AML-193 (cell line): ENCODE measurements at regions not wholly inside any gene's neighbourhood (a gene's known extent, or its start where the extent isn't known, plus 50 kb on each side); places are given as distances from the start of the nearest gene placed in this dataset.
"Not testable (repeated sequence)": the region's sequence is repeated elsewhere in the genome, so short reads cannot be mapped to it uniquely, and the experiment has no call there.

Experiments
- DNase-seq, 2 experiments: peaks; one replicate each; lab custom pipeline; 2025; lab: John Stamatoyannopoulos, UW

DNA sequence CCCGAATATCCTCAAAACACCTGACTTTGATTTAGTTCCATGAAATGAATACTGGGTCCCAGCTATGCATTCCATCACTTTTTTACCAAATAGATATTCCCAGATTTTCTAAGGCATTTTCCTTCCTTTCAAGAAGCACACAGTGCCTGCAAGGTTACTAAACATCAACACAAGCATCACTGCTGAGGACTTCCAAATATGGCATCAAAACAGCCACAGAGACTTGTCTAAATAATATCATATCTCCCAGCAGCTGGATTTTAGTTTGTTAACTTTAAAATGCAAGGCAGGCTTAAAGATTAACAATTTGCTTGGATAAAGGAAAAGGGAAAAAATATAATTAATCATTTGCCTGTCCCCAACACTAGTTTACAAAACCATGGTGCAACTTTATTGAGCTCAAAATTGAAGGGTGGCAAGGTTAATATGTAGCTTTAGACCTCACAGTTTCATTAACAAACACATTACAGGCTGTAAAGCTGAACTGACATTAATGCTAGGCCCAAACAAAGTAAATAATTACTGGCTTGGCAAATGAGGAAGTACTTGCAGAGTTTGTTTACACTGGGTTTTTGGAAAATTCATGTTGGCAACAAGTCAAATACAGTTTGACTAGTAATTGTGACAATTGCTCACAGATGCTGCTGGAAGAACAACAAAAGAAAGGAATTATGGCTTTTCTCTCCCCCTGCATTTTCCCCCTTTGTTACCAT is 401.7 kb upstream of the CDIN1 start:
- no peak for DNase-seq

- no peak for DNase-seq
These were observed 401.2 kb upstream of the CDIN1 start for GRCh38 chr15:36178303-36178633.

- no peak for DNase-seq
These were observed 396.2 kb upstream of the CDIN1 start for GRCh38 chr15:36183201-36183600.

DNA sequence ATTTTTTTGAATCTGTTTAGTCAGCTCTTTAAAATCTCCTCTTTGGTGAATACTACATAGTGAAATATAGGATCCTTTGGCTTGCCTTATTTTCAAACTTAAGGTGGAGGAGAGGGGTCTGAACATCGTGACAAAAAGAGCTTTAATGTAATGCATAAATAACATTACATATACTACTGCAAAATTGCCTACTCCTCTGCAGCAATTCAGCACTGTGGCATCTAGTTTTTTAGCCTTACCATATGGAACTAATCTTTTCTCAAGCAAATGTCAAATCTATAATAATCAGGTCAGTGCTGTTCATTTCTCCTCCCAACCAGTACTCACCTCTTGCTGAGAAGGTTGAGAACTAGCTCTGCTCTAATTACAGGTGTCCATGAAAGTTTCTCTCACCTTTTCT is 394.0 kb upstream of the CDIN1 start:
- DNase-seq: no peak

DNA sequence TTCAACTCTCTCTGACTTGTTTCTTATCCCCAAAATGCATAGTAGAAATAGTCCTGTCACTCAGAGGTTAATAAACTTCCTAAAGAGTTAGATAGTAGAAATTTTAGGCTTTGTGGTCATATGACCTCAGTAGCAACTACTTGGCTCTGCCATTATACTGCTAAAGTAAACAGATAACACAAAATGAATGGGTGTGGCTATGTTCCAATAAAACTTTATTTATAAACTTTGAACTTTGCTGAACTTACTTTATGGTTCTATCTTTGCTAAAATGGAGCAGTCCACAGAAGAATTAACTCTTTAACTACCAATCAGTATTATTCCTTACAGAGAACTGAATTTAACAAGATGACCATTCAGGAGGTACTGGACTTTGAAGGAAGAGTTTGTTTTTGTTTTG is 393.6 kb upstream of the CDIN1 start:
- no peak for DNase-seq

- DNase-seq: peak in 1 of 2 experiments; percentile 0
These were observed 393.1 kb upstream of the CDIN1 start for GRCh38 chr15:36186376-36186775.

- DNase-seq: no peak
These were observed 388.0 kb upstream of the CDIN1 start for GRCh38 chr15:36191459-36191858.

- DNase-seq: not testable (repeated sequence)
These were observed 383.9 kb upstream of the CDIN1 start for GRCh38 chr15:36195361-36196007.

GRCh38 chr15:36208868-36209582 is 370.4 kb upstream of the CDIN1 start:
- no peak for DNase-seq

DNA sequence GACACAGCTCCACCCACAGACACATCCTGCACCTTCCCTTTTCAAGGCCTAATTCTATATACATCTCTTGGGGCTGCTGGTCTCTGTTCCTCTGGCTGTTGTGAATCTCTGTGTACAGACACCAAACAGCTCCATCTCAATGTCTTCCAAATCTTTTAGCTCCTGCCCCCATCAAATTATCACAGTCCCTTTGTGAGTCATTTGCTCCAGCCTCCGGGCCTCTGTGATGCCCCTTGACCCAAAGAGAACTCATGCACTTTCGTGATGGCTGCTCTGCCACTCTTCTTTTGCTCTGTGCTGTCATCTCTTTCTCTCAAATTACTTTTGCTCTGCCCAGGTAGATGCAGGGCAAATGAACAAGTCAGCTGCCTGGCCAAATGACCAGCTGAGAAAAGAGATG is 369.0 kb upstream of the CDIN1 start:
- DNase-seq: no peak

GRCh38 chr15:36218322-36218721 is 361.1 kb upstream of the CDIN1 start:
- DNase-seq: no peak

GRCh38 chr15:36218991-36219390 is 360.4 kb upstream of the CDIN1 start:
- no peak for DNase-seq

DNA sequence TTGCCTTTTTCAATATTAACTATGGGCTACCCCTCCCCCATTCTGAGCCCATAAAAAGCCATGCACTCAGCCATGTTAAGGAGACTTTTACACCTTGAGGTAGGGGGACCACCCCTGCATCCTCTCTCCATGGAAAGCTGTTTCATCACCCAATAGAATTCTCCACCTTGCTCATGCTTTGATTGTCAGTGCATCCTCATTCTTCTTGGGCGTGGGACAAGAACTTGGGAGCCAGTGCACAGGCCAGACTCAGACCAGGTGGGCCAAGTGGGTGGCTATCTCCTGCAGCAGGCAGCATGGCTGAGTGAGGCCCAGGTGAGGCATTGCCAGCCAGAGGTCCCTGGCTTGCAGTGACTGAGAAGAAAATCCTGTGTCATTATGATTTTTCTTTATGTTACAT is 357.4 kb upstream of the CDIN1 start:
- no peak for DNase-seq

DNA sequence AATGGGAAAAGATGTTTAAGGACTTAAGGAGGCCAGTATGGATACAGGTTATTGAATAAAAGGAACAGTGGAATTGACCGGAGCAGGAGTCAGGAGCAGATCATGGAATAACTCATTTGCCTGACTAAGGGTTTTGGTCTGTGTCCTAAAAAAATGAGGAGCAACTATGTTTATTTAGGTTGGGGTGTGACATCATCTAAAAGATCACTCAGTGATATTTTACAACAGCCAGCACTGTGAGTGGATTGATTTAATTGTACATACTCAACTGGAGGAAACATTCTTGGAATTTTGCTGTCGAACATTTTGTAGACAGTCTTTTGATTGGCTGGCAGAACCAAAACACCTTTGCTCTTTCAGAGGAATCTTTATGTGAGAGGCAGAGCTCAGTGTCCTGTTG is 348.6 kb upstream of the CDIN1 start:
- DNase-seq: no peak

GRCh38 chr15:36232491-36232890 is 346.9 kb upstream of the CDIN1 start:
- no peak for DNase-seq

DNA sequence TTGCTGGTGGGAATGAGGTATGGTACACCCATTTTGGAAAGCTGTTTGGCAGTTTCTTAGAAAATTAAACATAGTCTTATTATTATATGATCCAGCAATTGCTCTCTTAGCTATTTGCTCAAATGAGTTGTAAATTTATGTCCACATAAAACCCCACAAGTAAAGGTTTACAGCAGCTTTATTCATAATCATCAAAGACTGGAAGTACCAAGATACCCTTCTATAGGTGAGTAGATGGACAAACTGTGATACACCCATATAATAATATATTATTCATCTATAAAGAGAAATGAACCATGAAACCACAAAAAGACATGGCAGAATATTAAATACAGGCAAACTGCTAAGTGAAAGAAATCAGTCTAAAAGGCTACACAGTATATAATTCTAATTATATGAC is 344.7 kb upstream of the CDIN1 start:
- no peak for DNase-seq

- DNase-seq: no peak
These were observed 344.3 kb upstream of the CDIN1 start for GRCh38 chr15:36235173-36235572.

DNA sequence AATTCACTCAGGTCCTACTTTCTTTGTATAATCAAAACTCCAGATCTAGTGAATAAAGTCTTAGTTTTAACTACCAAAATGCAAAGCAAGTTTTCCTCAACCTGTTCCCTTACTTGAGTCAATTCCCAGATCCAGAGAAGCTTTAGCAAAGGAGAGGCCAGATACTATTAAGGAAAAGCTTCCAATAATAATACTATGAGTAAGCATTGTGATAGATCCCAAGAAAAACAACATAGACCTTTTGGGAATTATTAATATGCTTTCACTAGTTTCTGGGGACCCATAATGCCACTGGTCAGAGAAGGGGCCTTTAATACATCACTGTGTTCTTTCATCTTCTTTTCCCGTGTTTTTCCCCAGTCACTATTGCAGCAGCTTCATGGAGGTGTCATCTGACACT is 339.9 kb upstream of the CDIN1 start:
- DNase-seq: no peak

DNA sequence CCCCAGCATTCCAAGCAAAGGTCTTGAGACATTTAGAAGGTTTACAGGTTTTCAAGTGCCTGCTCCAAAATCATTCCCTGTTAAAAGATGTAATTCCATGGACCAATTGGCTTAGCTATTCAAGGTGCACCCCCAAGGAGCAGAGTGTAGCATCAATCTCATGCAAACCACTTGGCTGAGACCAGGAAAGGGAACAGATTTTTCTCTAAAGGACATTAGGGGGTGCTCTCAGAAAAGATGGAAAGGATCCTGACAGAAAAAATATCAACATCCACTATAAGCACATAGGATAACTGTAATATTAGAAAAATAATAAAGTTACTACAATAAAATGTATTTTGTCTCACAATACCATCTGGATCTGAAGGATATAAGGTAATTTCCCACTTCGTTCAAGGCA is 328.0 kb upstream of the CDIN1 start:
- no peak for DNase-seq

DNA sequence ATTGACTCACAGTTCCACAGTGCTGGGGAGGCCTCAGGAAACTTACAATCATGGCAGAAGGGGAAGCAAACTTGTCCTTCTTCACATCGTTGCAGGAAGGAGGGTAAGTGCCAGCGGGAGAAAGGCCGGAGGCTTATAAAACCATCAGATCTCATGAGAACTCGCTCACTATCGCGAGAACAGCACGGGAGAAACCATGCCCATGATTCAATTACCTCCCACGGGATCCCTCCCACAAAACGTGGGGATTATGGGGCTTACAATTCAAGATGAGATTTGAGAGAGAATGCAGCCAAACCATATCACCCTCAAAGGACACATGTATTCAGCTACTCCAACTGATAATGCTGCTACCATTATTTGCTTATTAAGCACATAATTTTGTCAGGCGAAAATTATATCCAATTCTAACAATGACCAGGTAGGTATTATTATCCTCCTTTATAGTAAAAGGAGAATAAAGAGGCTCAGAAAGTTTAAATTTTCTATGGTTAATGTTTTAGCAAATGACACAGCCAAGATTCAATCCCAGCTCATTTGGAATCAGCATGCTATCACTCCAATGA is 327.2 kb upstream of the CDIN1 start:
- no peak for DNase-seq

GRCh38 chr15:36254426-36254825 is 325.0 kb upstream of the CDIN1 start:
- DNase-seq: no peak

DNA sequence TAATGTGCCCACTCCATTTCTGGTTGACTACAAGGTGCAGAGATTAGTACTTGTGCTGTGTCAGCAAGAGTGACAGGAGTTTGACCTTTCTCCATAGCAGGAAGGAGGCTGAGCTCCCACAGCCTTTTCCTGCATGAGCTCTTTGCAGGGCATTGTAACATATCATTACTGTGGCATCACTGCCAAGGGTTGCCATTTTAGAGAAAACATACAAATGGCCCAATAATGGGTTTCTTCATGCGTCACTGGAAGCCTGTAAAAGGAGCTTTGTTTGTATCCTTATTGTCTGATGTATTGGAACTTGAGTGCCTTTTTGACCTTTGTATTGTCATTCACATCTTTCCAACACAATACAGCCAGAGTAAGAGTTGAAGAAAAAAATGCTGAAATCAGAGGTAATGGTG is 323.0 kb upstream of the CDIN1 start:
- no peak for DNase-seq

DNA sequence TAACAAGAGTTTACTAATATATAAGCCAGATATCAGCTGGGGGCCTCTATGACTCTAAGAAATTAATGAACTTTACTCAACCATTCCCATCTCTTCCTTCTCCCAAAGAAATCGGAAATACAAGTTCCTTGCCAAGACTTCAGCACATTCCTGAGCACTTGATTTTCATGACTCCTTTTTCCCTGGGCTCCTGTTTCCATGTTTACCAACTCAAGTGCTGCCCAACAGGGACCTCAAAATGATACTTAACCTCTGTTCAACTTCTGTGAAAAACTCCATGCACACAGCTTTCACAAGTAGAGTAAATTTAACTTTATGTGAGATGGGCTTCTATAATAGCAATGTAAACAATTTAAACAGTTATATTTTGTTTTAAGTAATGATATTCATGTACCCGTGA is 315.8 kb upstream of the CDIN1 start:
- no peak for DNase-seq
